ENCODE measurements at regions not wholly inside any gene's neighbourhood (a gene's known extent, or its start where the extent isn't known, plus 50 kb on each side); places are given as distances from the start of the nearest gene placed in this dataset.

GRCh38 chr12:127526925-127527324, 740.0 kb upstream of the TMEM132C start:
- no peak for TF ChIP-seq CTCF (IDR thresholded peaks at IDR 0.05; ENCODE audit: borderline replicate concordance, control extremely low read depth, extremely low read depth, insufficient read depth, missing control alignments)
- in situ Hi-C loops (cut with MboI; ENCODE audit: low sequenced_read_pairs, unreplicated experiment), result no loop called here
- no peak for DNase-seq (ENCODE audit: low spot score)

GRCh38 chr12:127528551-127528950, 738.4 kb upstream of the TMEM132C start:
- no peak for TF ChIP-seq CTCF (IDR thresholded peaks at IDR 0.05; ENCODE audit: borderline replicate concordance, control extremely low read depth, extremely low read depth, insufficient read depth, missing control alignments)
- in situ Hi-C loops (cut with MboI; ENCODE audit: low sequenced_read_pairs, unreplicated experiment), result no loop called here
- no peak for DNase-seq (ENCODE audit: low spot score)

- no peak for DNase-seq (ENCODE audit: low spot score)
- TF ChIP-seq CTCF (IDR thresholded peaks at IDR 0.05; ENCODE audit: borderline replicate concordance, control extremely low read depth, extremely low read depth, insufficient read depth, missing control alignments), result peak; percentile 3
- in situ Hi-C loops (cut with MboI; ENCODE audit: low sequenced_read_pairs, unreplicated experiment), result no loop called here
Measured at GRCh38 chr12:127531542-127531941, 735.4 kb upstream of the TMEM132C start.

- DNase-seq (ENCODE audit: low spot score), result no peak
- in situ Hi-C loops (cut with MboI; ENCODE audit: low sequenced_read_pairs, unreplicated experiment), result no loop called here
- no peak for TF ChIP-seq CTCF (IDR thresholded peaks at IDR 0.05; ENCODE audit: borderline replicate concordance, control extremely low read depth, extremely low read depth, insufficient read depth, missing control alignments)
Measured at GRCh38 chr12:127533353-127533752, 733.6 kb upstream of the TMEM132C start.

GRCh38 chr12:127536833-127537428, 730.0 kb upstream of the TMEM132C start:
- in situ Hi-C loops (cut with MboI; ENCODE audit: low sequenced_read_pairs, unreplicated experiment), result no loop called here
- no peak for TF ChIP-seq CTCF (IDR thresholded peaks at IDR 0.05; ENCODE audit: borderline replicate concordance, control extremely low read depth, extremely low read depth, insufficient read depth, missing control alignments)

GRCh38 chr12:127538316-127538715, 728.7 kb upstream of the TMEM132C start:
- TF ChIP-seq CTCF (IDR thresholded peaks at IDR 0.05; ENCODE audit: borderline replicate concordance, control extremely low read depth, extremely low read depth, insufficient read depth, missing control alignments), result no peak
- in situ Hi-C loops (cut with MboI; ENCODE audit: low sequenced_read_pairs, unreplicated experiment), result no loop called here
- DNase-seq (ENCODE audit: low spot score), result no peak

More at GRCh38 chr12:127536833-127537428, 730.0 kb upstream of the TMEM132C start:
- DNase-seq (ENCODE audit: low spot score), result no peak

Measured in GM13976 (cell line).